ENCODE measurements at regions not wholly inside any gene's neighbourhood (a gene's known extent, or its start where the extent isn't known, plus 50 kb on each side); places are given as distances from the start of the nearest gene placed in this dataset.
"Not testable (repeated sequence)": the region's sequence is repeated elsewhere in the genome, so short reads cannot be mapped to it uniquely, and the experiment has no call there.

- H3K4me1 ChIP-seq (ENCODE audit: control insufficient read depth, insufficient read depth, low read length); DNase-seq (ENCODE audit: low read depth, low spot score); H3K27ac ChIP-seq (ENCODE audit: low read length); H3K27me3 ChIP-seq (ENCODE audit: control insufficient read depth, insufficient read depth, low read length); intact Hi-C loops (cut with micrococcal nuclease; ENCODE audit: unreplicated experiment); CTCF ChIA-PET; H3K4me3 ChIP-seq (ENCODE audit: low read depth in 2 of 2, low read length in 2 of 2); H3K36me3 ChIP-seq (ENCODE audit: control insufficient read depth, insufficient read depth, low read length); in situ Hi-C loops (cut with HindIII; ENCODE audit: low pct_unique_long_range_greater_than_20kb, low sequenced_read_pairs); POLR2A ChIA-PET; H3K9me3 ChIP-seq (ENCODE audit: control insufficient read depth, insufficient read depth, low read depth, low read length); BruUV-seq (replicated peaks): not testable (repeated sequence)
- ATAC-seq: 0 out of 2 replicates have a peak, but pooled peaks have one; percentile 7
Observed at GRCh38 chr15:84155792-84156587, 79.6 kb upstream of the GOLGA6L4 start.

- BruUV-seq (replicated peaks); H3K27me3 ChIP-seq (ENCODE audit: control insufficient read depth, insufficient read depth, low read length); H3K36me3 ChIP-seq (ENCODE audit: control insufficient read depth, insufficient read depth, low read length); CTCF ChIA-PET; H3K4me3 ChIP-seq (ENCODE audit: low read depth in 2 of 2, low read length in 2 of 2); H3K9me3 ChIP-seq (ENCODE audit: control insufficient read depth, insufficient read depth, low read depth, low read length); POLR2A ChIA-PET; DNase-seq (ENCODE audit: low read depth, low spot score); intact Hi-C loops (cut with micrococcal nuclease; ENCODE audit: unreplicated experiment); H3K27ac ChIP-seq (ENCODE audit: low read length); H3K4me1 ChIP-seq (ENCODE audit: control insufficient read depth, insufficient read depth, low read length); ATAC-seq; in situ Hi-C loops (cut with HindIII; ENCODE audit: low pct_unique_long_range_greater_than_20kb, low sequenced_read_pairs): not testable (repeated sequence)
Observed at GRCh38 chr15:84156588-84156840, 79.1 kb upstream of the GOLGA6L4 start.

- CTCF ChIA-PET; H3K9me3 ChIP-seq (ENCODE audit: control insufficient read depth, insufficient read depth, low read depth, low read length); in situ Hi-C loops (cut with HindIII; ENCODE audit: low pct_unique_long_range_greater_than_20kb, low sequenced_read_pairs); H3K27me3 ChIP-seq (ENCODE audit: control insufficient read depth, insufficient read depth, low read length); H3K4me1 ChIP-seq (ENCODE audit: control insufficient read depth, insufficient read depth, low read length); H3K4me3 ChIP-seq (ENCODE audit: low read depth in 2 of 2, low read length in 2 of 2); BruUV-seq (replicated peaks); H3K36me3 ChIP-seq (ENCODE audit: control insufficient read depth, insufficient read depth, low read length); ATAC-seq; DNase-seq (ENCODE audit: low read depth, low spot score); H3K27ac ChIP-seq (ENCODE audit: low read length); POLR2A ChIA-PET; intact Hi-C loops (cut with micrococcal nuclease; ENCODE audit: unreplicated experiment): not testable (repeated sequence)
Observed at GRCh38 chr15:84157056-84157632, 78.4 kb upstream of the GOLGA6L4 start.

GRCh38 chr15:84157857-84158256, 77.7 kb upstream of the GOLGA6L4 start:
- CTCF ChIA-PET; H3K4me1 ChIP-seq (ENCODE audit: control insufficient read depth, insufficient read depth, low read length); intact Hi-C loops (cut with micrococcal nuclease; ENCODE audit: unreplicated experiment); DNase-seq (ENCODE audit: low read depth, low spot score); H3K27ac ChIP-seq (ENCODE audit: low read length); H3K9me3 ChIP-seq (ENCODE audit: control insufficient read depth, insufficient read depth, low read depth, low read length); H3K4me3 ChIP-seq (ENCODE audit: low read depth in 2 of 2, low read length in 2 of 2); in situ Hi-C loops (cut with HindIII; ENCODE audit: low pct_unique_long_range_greater_than_20kb, low sequenced_read_pairs); POLR2A ChIA-PET; H3K27me3 ChIP-seq (ENCODE audit: control insufficient read depth, insufficient read depth, low read length); H3K36me3 ChIP-seq (ENCODE audit: control insufficient read depth, insufficient read depth, low read length); ATAC-seq; BruUV-seq (replicated peaks): not testable (repeated sequence)

GRCh38 chr15:84159346-84160269, 76.0 kb upstream of the GOLGA6L4 start:
- H3K9me3 ChIP-seq (ENCODE audit: control insufficient read depth, insufficient read depth, low read depth, low read length); CTCF ChIA-PET; intact Hi-C loops (cut with micrococcal nuclease; ENCODE audit: unreplicated experiment); in situ Hi-C loops (cut with HindIII; ENCODE audit: low pct_unique_long_range_greater_than_20kb, low sequenced_read_pairs); ATAC-seq; H3K4me1 ChIP-seq (ENCODE audit: control insufficient read depth, insufficient read depth, low read length); DNase-seq (ENCODE audit: low read depth, low spot score); H3K4me3 ChIP-seq (ENCODE audit: low read depth in 2 of 2, low read length in 2 of 2); POLR2A ChIA-PET; H3K36me3 ChIP-seq (ENCODE audit: control insufficient read depth, insufficient read depth, low read length); BruUV-seq (replicated peaks); H3K27me3 ChIP-seq (ENCODE audit: control insufficient read depth, insufficient read depth, low read length); H3K27ac ChIP-seq (ENCODE audit: low read length): not testable (repeated sequence)

- in situ Hi-C loops (cut with HindIII; ENCODE audit: low pct_unique_long_range_greater_than_20kb, low sequenced_read_pairs); H3K27me3 ChIP-seq (ENCODE audit: control insufficient read depth, insufficient read depth, low read length); DNase-seq (ENCODE audit: low read depth, low spot score); H3K4me3 ChIP-seq (ENCODE audit: low read depth in 2 of 2, low read length in 2 of 2); H3K27ac ChIP-seq (ENCODE audit: low read length); H3K36me3 ChIP-seq (ENCODE audit: control insufficient read depth, insufficient read depth, low read length); intact Hi-C loops (cut with micrococcal nuclease; ENCODE audit: unreplicated experiment); H3K4me1 ChIP-seq (ENCODE audit: control insufficient read depth, insufficient read depth, low read length); H3K9me3 ChIP-seq (ENCODE audit: control insufficient read depth, insufficient read depth, low read depth, low read length); BruUV-seq (replicated peaks); CTCF ChIA-PET; POLR2A ChIA-PET: not testable (repeated sequence)
- ATAC-seq: peak; percentile 80
Observed at GRCh38 chr15:84164423-84165292, 70.9 kb upstream of the GOLGA6L4 start.

DNA sequence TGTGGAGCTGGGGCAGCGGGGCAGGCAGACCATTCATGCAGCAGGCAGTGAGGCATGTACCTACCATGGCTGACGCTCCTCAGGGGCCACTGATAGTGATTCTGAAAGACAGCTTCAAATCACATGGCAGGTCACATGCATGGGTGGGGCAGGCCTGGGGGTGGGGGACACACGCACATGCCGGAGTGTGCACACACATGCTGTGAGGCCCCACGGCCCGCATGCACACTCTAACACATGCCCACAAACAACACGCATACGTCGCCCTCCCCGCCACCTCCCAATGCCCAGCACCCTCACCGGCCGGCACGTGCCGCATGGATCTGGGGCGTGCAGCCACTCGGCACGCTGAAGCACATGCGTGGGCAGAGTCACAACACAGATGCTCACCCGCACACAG, 65.5 kb upstream of the GOLGA6L4 start:
- DNase-seq (ENCODE audit: low read depth, low spot score); BruUV-seq (replicated peaks); H3K36me3 ChIP-seq (ENCODE audit: control insufficient read depth, insufficient read depth, low read length); H3K4me3 ChIP-seq (ENCODE audit: low read depth in 2 of 2, low read length in 2 of 2); H3K4me1 ChIP-seq (ENCODE audit: control insufficient read depth, insufficient read depth, low read length); CTCF ChIA-PET; H3K27ac ChIP-seq (ENCODE audit: low read length); H3K27me3 ChIP-seq (ENCODE audit: control insufficient read depth, insufficient read depth, low read length); in situ Hi-C loops (cut with HindIII; ENCODE audit: low pct_unique_long_range_greater_than_20kb, low sequenced_read_pairs); ATAC-seq; intact Hi-C loops (cut with micrococcal nuclease; ENCODE audit: unreplicated experiment); POLR2A ChIA-PET; H3K9me3 ChIP-seq (ENCODE audit: control insufficient read depth, insufficient read depth, low read depth, low read length): not testable (repeated sequence)

Measured in Panc1 (cell line).